HG03457 (cell line): ENCODE measurements at regions not wholly inside any gene's neighbourhood (a gene's known extent, or its start where the extent isn't known, plus 50 kb on each side); places are given as distances from the start of the nearest gene placed in this dataset.

Experiments
- ATAC-seq: cut with Tn5 transposase; IDR thresholded peaks from one replicate; pipeline ENCODE4 v1.9.1; 2021; ENCODE audit warnings: moderate number of reproducible peaks; ENCODE audit not compliant: unreplicated experiment

GRCh38 chr1:214923278-214923915, 159.1 kb upstream of the KCNK2 start:
- no peak for ATAC-seq

- ATAC-seq = no peak
Observed at GRCh38 chr1:214927796-214928195, 154.7 kb upstream of the KCNK2 start.

GRCh38 chr1:214928574-214928973, 154.0 kb upstream of the KCNK2 start:
- ATAC-seq = no peak

GRCh38 chr1:214933375-214933774, 149.2 kb upstream of the KCNK2 start:
- ATAC-seq = no peak

GRCh38 chr1:214934045-214934444, 148.5 kb upstream of the KCNK2 start:
- no peak for ATAC-seq

- no peak for ATAC-seq
Observed at GRCh38 chr1:214935258-214935657, 147.3 kb upstream of the KCNK2 start.

- no peak for ATAC-seq
Observed at GRCh38 chr1:214939180-214939579, 143.4 kb upstream of the KCNK2 start.

- ATAC-seq = no peak
Observed at GRCh38 chr1:214941061-214941460, 141.5 kb upstream of the KCNK2 start.

- no peak for ATAC-seq
Observed at GRCh38 chr1:214943054-214943453, 139.5 kb upstream of the KCNK2 start.

GRCh38 chr1:214946615-214947014, 135.9 kb upstream of the KCNK2 start:
- no peak for ATAC-seq

- no peak for ATAC-seq
Observed at GRCh38 chr1:214952648-214953047, 129.9 kb upstream of the KCNK2 start.

- no peak for ATAC-seq
Observed at GRCh38 chr1:214953901-214954616, 128.5 kb upstream of the KCNK2 start.

GRCh38 chr1:214954617-214954949, 128.0 kb upstream of the KCNK2 start:
- ATAC-seq = no peak

GRCh38 chr1:214957330-214958137, 125.0 kb upstream of the KCNK2 start:
- no peak for ATAC-seq

GRCh38 chr1:214958486-214958885, 124.1 kb upstream of the KCNK2 start:
- no peak for ATAC-seq

- no peak for ATAC-seq
Observed at GRCh38 chr1:214966346-214966745, 116.2 kb upstream of the KCNK2 start.

- no peak for ATAC-seq
Observed at GRCh38 chr1:214967865-214968575, 114.5 kb upstream of the KCNK2 start.

- ATAC-seq = no peak
Observed at GRCh38 chr1:214970016-214970415, 112.5 kb upstream of the KCNK2 start.

- ATAC-seq = no peak
Observed at GRCh38 chr1:214971071-214971470, 111.5 kb upstream of the KCNK2 start.

GRCh38 chr1:214974002-214974401, 108.5 kb upstream of the KCNK2 start:
- no peak for ATAC-seq

GRCh38 chr1:214976665-214977064, 105.9 kb upstream of the KCNK2 start:
- no peak for ATAC-seq
